Stimulated activated CD4-positive, alpha-beta T cell treated with anti-CD3 and anti-CD28 coated beads, Interleukin-4, amount 100 ng/mL, for 1 hour (primary cell): ENCODE measurements at regions not wholly inside any gene's neighbourhood (a gene's known extent, or its start where the extent isn't known, plus 50 kb on each side); places are given as distances from the start of the nearest gene placed in this dataset.

Source experiments
- DNase-seq: peaks from one replicate; pipeline ENCODE4 v3.0.0-alpha.2; 2020

GRCh38 chr7:12136523-12136922 lies 74.6 kb upstream of the TMEM106B start:
- DNase-seq: no peak

- no peak for DNase-seq
Observed at GRCh38 chr7:12137283-12137682, 73.8 kb upstream of the TMEM106B start.

DNA sequence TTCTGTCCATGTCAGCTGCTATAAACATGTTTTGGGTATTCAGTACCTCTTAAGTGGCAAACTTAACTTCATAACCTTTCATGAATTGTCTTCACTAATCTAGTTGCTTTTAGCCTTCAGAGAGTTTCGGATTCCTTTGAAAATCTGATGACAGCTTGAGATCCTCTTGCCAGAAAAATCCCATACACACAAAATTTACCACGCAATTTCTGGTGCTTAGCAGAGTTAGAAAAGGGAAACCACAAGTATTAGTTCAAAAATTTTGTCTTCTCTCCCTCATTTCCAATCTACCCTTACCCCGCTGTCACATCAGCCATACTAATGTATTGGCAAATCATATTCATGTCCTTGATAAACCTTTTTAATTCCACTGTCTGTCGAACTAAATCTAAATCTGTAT lies 72.7 kb upstream of the TMEM106B start:
- DNase-seq: no peak

DNA sequence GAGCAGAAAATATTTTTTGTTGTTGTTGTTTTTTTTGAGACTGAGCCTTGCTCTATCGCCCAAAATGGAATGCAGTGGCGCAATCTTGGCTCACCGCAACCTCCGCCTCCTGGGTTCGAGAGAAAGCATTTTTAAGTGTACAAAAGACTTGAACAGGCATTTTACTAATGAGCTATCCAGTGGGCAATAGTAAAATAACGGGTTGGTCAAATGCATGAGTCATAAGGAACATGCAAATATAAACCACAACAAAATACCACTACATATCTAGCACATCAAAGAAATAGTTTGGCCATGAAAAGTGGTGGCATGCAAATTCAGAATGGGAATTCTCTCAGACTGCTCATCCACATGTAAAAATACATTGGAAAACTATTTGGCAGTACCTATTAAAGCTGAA lies 71.7 kb upstream of the TMEM106B start:
- no peak for DNase-seq

DNA sequence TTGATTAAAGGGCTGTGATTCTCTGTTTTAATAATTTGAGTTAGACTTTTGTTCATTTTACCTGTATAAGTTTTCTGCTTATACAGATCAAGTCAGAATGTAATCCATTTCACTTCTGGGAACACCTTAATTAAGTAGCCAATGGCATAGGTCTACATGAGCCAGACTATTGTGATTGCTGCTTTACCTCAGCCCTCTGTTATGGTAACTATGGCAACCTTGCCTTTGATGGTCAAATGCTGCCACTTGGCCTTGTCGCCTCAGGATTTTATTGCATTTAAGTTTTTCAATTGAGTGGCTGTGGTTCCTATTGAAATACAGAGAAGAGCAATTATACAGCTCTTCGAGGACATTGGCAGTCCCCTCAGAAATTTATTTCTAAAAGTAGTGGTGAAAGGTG lies 64.3 kb upstream of the TMEM106B start:
- no peak for DNase-seq

DNA sequence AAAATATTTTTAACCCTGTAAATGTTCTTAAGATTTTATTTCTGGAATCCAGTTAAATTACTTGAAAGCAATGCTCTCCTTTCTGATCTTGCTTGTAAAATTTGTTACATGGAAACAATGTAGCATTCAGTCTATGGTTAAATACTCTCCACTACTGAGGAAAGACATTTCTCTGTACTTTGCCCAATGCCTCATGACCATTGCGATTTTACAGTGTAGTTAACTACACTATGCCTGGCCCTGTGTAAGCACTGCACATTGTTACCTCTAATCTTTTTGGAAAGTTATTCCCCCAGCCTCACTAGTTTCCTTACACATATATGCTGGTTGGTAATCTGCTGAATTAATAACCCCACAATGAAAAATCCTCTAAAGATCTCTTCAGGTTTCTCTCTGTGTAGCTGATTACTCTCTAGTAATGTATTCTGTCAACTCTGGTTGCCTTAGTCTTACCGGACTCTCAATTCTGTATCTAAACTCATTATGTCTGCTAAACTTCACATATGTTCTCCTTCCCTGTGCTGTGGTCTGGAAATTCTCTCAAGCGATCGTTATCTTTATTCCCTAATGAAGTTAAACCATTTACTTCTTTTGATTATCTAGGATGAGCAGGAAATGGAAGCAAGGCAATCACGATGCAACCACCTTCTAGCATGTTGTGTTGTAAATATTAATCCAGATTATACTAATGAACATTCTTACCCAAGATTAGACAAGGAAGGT lies 58.7 kb upstream of the TMEM106B start:
- no peak for DNase-seq

DNA sequence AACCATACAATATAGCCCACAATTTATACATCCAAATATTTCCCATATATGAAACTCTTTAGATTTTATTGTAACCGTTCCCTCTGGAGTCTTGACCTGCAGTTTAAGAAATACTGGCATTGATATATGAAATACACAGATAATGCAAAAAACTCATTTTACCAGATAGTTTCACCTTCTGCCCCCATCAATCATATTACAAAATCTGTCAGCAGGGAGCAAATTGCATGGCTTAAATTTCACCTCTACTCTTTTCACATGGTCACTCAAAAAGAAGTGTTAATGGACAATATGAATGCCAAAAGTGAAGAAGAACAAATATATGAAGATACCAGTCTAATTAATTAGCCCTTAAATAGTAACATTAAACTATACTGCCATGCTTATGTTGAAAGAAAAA lies 57.0 kb upstream of the TMEM106B start:
- no peak for DNase-seq

DNA sequence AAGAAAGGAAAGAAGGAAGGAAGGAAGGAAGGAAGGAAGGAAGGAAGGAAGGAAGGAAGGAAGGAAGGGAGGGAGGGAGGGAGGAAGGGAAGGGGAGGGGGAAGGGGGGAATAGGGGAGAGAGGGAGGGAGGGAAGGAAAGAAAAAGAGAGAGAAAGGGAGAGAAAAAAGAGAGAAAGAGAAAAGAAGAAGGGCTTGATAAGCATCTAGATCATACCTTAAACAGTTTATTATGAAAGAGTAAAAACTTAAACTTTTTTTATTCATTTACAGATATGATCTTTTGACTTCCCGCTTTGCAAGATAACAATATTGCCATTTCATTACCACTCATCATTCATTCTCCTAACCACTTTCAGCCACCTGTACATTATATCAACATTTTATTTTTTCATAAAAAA lies 53.6 kb upstream of the TMEM106B start:
- DNase-seq: no peak

DNA sequence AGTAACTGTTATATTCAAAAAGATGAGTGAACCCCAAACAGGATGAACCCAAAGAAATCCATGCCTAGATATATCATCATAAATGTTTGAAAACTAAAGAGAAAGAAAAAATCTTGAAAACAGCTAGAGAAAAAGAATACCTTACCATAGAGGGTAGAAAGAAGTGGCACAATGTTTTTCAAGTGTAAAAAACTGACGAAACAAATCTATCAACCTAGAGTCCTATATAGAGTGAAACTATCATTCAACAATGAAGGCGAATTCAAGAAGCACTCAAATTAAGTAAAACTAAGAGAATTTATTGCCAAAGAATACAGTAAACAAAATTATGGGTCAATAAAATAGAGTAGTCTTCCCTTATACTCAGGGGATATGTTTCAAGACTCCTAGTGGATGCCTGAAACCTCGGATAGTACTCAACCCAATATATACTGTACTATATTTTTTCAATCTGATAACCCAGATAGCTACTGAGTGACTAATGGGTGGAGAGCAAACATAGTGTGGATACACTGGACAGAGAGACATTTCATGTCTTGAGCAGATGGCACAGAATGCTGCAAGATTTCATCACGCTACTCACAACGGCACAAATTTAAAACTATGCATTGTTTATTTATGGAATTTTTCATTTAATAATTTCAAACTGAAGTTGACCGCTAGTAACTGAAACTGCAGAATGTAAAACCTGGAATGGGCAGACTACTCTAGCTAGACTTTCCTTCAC lies 52.6 kb upstream of the TMEM106B start:
- DNase-seq: no peak

DNA sequence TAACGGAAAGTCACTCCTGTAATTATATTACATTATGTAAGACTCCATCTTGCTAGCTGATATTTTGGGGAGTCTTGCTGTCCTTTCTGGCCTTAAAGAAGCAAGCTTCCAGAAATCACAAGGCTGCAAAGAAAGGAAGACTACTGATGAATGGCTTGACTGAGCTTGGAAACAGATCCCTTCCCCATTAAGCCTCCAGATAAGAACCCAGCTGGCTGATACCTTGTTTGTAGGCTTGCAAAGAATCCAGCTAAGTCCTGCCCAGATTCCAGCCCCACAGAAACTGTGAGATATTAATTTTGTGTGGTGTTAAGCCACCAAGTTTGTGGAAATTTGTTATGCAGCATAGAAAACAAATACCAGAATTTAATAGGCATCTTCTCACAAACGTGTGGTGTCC lies 49.9 kb upstream of the TMEM106B start:
- DNase-seq: no peak
